CD4-positive, alpha-beta T cell treated with Interleukin-15 for 1 hour (primary cell): ENCODE measurements at regions not wholly inside any gene's neighbourhood (a gene's known extent, or its start where the extent isn't known, plus 50 kb on each side); places are given as distances from the start of the nearest gene placed in this dataset.

Source experiments
- DNase-seq: peaks from one replicate; pipeline ENCODE4 v3.0.0-alpha.2; 2020

- DNase-seq: no peak
These were observed 60.5 kb upstream of the GGTLC1 start for GRCh38 chr20:24049081-24049480.

DNA sequence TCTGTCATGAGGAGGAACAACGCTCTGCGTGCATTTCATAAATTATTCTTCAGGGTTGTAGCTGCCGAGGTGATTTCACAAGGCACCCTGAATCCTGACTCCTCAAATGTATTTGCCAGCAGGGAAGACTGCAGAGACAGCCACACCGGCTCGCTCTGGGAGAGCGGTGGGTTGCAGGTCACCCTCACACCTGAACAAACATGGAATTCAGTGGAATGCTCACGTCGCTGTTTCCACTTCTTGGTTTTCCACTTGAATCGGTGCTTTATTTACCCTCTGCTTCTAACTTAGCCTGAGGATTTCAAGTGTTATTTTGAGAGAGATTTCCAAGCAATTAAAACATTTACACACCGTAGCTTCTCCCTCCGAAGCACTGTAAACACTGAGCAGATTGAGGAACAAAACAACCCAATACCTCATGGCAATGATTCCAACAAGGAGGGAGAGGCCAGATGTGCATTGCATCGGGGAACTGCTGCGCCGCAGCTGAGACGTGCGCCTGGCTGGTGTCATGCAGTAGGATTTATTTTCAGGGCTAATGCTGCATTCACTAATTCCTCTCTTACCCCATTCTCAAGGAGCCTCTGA is 59.5 kb upstream of the GGTLC1 start:
- DNase-seq: no peak

GRCh38 chr20:24046888-24047287 is 58.3 kb upstream of the GGTLC1 start:
- DNase-seq: no peak

DNA sequence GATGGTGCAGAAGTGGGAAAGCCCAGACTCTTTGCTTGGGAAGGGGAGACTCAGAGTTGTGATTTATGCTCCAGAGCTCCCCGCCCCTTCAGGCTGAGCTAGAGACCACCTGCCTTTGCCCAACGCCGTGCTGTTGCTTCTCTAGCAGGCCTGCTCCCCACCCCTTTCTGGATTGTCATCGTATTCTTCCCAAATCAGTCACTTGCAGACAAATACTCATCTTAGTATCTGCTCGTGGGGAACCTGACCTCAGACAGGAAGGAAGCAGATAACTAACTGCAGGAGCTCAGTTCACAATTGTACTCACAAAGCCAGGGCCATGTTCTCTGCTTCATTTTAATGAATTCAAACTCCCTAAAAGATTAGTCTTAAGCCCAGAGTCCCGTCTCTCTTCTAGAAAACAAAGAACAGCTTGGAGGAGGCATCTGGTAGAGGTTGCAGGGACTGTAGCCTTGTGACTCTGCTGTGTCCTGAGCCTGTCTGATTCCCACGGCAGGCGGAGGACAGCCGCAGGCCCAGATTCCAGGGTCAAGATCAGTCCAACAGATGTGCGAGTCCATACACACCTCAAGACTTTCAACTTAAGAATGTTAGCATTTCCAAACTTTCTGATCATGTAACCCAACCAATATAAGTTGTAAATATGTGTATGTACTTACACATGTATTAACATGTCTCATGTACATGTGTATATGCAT is 57.2 kb upstream of the GGTLC1 start:
- DNase-seq: no peak

GRCh38 chr20:24043294-24043693 is 54.7 kb upstream of the GGTLC1 start:
- DNase-seq: no peak

GRCh38 chr20:24042646-24043045 is 54.1 kb upstream of the GGTLC1 start:
- DNase-seq: no peak

DNA sequence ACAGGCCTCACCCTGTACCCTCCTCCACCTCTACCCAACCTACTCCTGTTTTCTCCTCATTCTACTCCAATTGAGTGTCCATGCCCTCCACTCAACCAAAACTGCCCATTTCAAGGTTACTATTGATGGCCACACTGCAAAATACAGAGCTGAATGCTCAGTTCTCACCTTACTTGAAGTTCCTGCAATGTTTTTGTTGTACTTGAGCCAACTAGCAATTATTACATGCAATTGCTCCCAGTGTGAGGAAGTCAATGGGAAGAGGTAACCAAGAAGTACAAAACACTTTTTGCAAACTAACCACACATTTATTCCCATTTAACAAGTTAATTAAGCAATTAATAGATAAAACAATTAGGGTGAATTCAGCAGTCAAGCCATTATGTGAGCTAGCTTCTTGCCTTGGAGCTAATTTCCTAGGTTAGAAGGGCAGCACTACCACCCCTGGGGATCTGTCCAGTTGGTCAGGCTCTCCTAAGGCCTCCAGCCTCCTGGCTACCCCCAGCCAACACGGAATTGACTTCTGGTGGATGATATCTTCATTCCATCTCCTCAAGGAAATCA is 52.4 kb upstream of the GGTLC1 start:
- DNase-seq: no peak

GRCh38 chr20:24039196-24039595 is 50.6 kb upstream of the GGTLC1 start:
- no peak for DNase-seq
